NT2/D1 (cell line): ENCODE measurements at regions not wholly inside any gene's neighbourhood (a gene's known extent, or its start where the extent isn't known, plus 50 kb on each side); places are given as distances from the start of the nearest gene placed in this dataset.

Source experiments
- SUZ12 ChIP-seq: IDR thresholded peaks from 2 replicates; pipeline ENCODE4 v1.6.1; 2011; ENCODE audit not compliant: insufficient read length, insufficient read depth; ENCODE audit errors: extremely low read depth
- ZNF274 ChIP-seq: IDR thresholded peaks from 2 replicates; pipeline ENCODE4 v1.6.1; 2011; ENCODE audit warnings: mild to moderate bottlenecking, low read depth, low read length

DNA sequence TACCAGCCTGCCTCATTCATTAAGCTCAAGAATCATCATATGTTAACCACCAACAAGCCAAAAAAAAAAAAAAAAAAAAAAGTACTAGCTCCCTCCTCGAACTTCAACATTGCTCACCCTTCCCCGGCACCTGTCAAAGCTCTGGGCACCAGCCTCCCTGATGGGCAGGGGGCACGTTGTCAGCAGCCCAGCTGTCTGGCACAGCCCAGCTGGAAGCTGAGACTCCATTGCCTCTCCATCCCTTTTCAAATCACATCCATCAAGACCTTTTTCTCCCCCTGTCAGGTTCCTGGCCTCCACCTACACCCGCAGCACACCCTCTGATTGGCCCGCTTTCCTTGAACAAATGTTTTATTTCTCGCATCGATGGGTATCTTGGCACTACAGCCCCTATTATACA is 913.3 kb upstream of the AUTS2 start:
- no peak for TF ChIP-seq ZNF274
- TF ChIP-seq SUZ12: no peak
